HG03575 (cell line): ENCODE measurements at regions not wholly inside any gene's neighbourhood (a gene's known extent, or its start where the extent isn't known, plus 50 kb on each side); places are given as distances from the start of the nearest gene placed in this dataset.
"Not testable (repeated sequence)": the region's sequence is repeated elsewhere in the genome, so short reads cannot be mapped to it uniquely, and the experiment has no call there.

Experiments
- ATAC-seq: cut with Tn5 transposase; IDR thresholded peaks from one replicate; pipeline ENCODE4 v1.9.1; 2021; ENCODE audit not compliant: unreplicated experiment, insufficient number of reproducible peaks, low FRiP score; ENCODE audit errors: extremely low read depth

GRCh38 chr7:115599184-115599583 is 431.4 kb downstream of the TFEC start:
- not testable (repeated sequence) for ATAC-seq

GRCh38 chr7:115597220-115597619 is 433.3 kb downstream of the TFEC start:
- ATAC-seq = not testable (repeated sequence)

GRCh38 chr7:115593111-115593510 is 437.5 kb downstream of the TFEC start:
- no peak for ATAC-seq

- no peak for ATAC-seq
Observed at GRCh38 chr7:115585015-115585718, 445.4 kb downstream of the TFEC start.

GRCh38 chr7:115582956-115583355 is 447.6 kb downstream of the TFEC start:
- no peak for ATAC-seq

- ATAC-seq = no peak
Observed at GRCh38 chr7:115578576-115578975, 452.0 kb downstream of the TFEC start.

- no peak for ATAC-seq
Observed at GRCh38 chr7:115574681-115575291, 455.8 kb downstream of the TFEC start.

- ATAC-seq = no peak
Observed at GRCh38 chr7:115572111-115572510, 458.5 kb downstream of the TFEC start.

GRCh38 chr7:115561335-115562110 is 469.0 kb downstream of the TFEC start:
- ATAC-seq = no peak

- no peak for ATAC-seq
Observed at GRCh38 chr7:115559877-115560276, 470.7 kb downstream of the TFEC start.

GRCh38 chr7:115558161-115558560 is 472.4 kb downstream of the TFEC start:
- no peak for ATAC-seq

- not testable (repeated sequence) for ATAC-seq
Observed at GRCh38 chr7:115557296-115557695, 473.3 kb downstream of the TFEC start.

GRCh38 chr7:115552766-115553165 is 477.8 kb downstream of the TFEC start:
- ATAC-seq = no peak

GRCh38 chr7:115549910-115550309 is 480.7 kb downstream of the TFEC start:
- no peak for ATAC-seq

- ATAC-seq = no peak
Observed at GRCh38 chr7:115548756-115549155, 481.8 kb downstream of the TFEC start.

- ATAC-seq = no peak
Observed at GRCh38 chr7:115546790-115547189, 483.8 kb downstream of the TFEC start.

- ATAC-seq = no peak
Observed at GRCh38 chr7:115533785-115534184, 496.8 kb downstream of the TFEC start.

- no peak for ATAC-seq
Observed at GRCh38 chr7:115526278-115526677, 504.3 kb downstream of the TFEC start.

GRCh38 chr7:115522174-115522573 is 508.4 kb downstream of the TFEC start:
- no peak for ATAC-seq

- no peak for ATAC-seq
Observed at GRCh38 chr7:115516341-115516740, 514.2 kb downstream of the TFEC start.
